ENCODE measurements at regions not wholly inside any gene's neighbourhood (a gene's known extent, or its start where the extent isn't known, plus 50 kb on each side); places are given as distances from the start of the nearest gene placed in this dataset.

DNA sequence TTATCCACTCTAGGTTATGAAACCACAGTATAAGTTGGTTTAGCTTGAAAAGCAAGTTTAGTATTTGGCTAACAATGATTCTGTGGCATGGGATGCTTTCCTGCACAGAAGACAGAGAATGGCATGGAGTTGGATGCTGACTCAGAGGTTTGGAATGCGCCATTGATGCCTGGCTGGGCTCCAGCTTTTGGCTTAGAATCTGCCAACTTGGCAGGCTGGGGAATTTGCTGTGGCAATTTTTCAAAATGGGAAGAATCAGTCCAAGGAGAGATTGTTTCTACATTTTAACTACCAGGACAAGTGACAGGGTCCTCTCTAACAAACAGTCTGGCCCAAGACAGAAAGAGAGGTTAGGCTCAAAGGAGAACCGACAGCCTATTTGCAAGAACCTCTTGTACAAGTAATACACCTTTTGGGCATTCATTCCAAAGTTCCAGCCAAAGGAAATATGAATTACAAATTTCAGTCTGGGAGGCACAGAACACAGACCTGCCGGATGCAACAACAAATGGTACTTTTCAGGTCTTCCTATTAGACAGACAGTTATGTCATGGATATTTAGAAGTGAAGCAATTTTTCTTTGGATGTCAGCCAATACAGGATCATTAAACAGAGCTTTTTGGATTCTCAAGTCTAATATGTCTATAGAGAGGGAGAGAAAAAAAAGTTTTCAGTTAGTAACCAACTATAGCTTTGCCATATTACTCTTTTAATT lies 1027.7 kb downstream of the TMEM182 start:
- Histone ChIP-seq H3K36me3 (replicated peaks in 1 of 2; ENCODE audit: control insufficient read depth in 1 of 2, insufficient read depth in 2 of 2, low read length in 2 of 2) (no peaks in the 10 kb centered on the region), H3K27ac (ENCODE audit: extremely low read length, insufficient read depth, low read length) (no peak overlapping the region), H3K9ac (ENCODE audit: insufficient read depth, low read depth, low read length) (no peak overlapping the region), H3K27me3 (ENCODE audit: control insufficient read depth in 1 of 2, insufficient read depth in 2 of 2, low read length in 2 of 2) (no peaks in the 10 kb centered on the region), H3K9me3 (ENCODE audit: low read length) (peaks cover 24% of the 10 kb centered on the region), H3K4me2 (ENCODE audit: low read depth, low read length) (no peak overlapping the region), H3K79me2 (ENCODE audit: insufficient read depth, low read length) (no peaks in the 10 kb centered on the region), H2AFZ (ENCODE audit: low read length) (no peak overlapping the region), H4K20me1 (ENCODE audit: insufficient read depth, low read length) (no peaks in the 10 kb centered on the region), H3K4me3 (replicated peaks in 1 of 3; ENCODE audit: insufficient read depth in 1 of 3, low read depth in 2 of 3, low read length in 3 of 3) (no peak overlapping the region), H3K4me1 (ENCODE audit: insufficient read depth, low read length) (peaks cover 12% of the 10 kb centered on the region)
- no peak for FAIRE-seq
- no TSS peak for BruUV-seq (replicated peaks)
- DNase-seq (ENCODE audit: low spot score) = peak; percentile 4
- ChIA-PET POLR2A (no interaction called here), CTCF (ENCODE audit: low intra/inter-chr PET ratio, low total read pairs) (no interaction called here)
- in situ Hi-C loops (cut with HindIII; ENCODE audit: extremely low pct_ligation_motif_present, low pct_unique_long_range_greater_than_20kb) = no loop called here
- ATAC-seq = no peak
- TF ChIP-seq MAFF (IDR thresholded peaks at IDR 0.05; ENCODE audit: low read depth, low read length) (peak; percentile 70), FOSL1 (CRISPR knock-in tag; IDR thresholded peaks at IDR 0.05; ENCODE audit: borderline replicate concordance) (peak; percentile 39; the same call in 1 of the 2 replicates), RCOR2 (CRISPR knock-in tag; IDR thresholded peaks at IDR 0.05) (no peak), ZNF768 (CRISPR knock-in tag; IDR thresholded peaks at IDR 0.05) (no peak), ZNF460 (CRISPR knock-in tag; IDR thresholded peaks at IDR 0.05; ENCODE audit: borderline replicate concordance) (no peak), ZNF362 (CRISPR knock-in tag; IDR thresholded peaks at IDR 0.05; ENCODE audit: borderline replicate concordance) (no peak), FOSL2 (CRISPR knock-in tag; IDR thresholded peaks at IDR 0.05) (peak; percentile 84), MAFK (conservative IDR thresholded peaks at IDR 0.05 in 1 of 2, IDR thresholded peaks at IDR 0.05 in 1 of 2; ENCODE audit: low read length in 2 of 2) (peak; percentile 79 to 81)
- TF ChIP-seq, protein P1, sequence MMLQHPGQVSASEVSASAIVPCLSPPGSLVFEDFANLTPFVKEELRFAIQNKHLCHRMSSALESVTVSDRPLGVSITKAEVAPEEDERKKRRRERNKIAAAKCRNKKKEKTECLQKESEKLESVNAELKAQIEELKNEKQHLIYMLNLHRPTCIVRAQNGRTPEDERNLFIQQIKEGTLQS (CRISPR knock-in tag; IDR thresholded peaks at IDR 0.05) = peak; percentile 52; the same call in 1 of the 2 replicates
- intact Hi-C loops (cut with micrococcal nuclease; ENCODE audit: unreplicated experiment) = no loop called here
- 15% methylated on average over 3 of the region's 3 CpGs for WGBS (ENCODE audit: low lambda C conversion rate)

Measured in HepG2 (cell line).